ENCODE measurements at regions not wholly inside any gene's neighbourhood (a gene's known extent, or its start where the extent isn't known, plus 50 kb on each side); places are given as distances from the start of the nearest gene placed in this dataset.

DNA sequence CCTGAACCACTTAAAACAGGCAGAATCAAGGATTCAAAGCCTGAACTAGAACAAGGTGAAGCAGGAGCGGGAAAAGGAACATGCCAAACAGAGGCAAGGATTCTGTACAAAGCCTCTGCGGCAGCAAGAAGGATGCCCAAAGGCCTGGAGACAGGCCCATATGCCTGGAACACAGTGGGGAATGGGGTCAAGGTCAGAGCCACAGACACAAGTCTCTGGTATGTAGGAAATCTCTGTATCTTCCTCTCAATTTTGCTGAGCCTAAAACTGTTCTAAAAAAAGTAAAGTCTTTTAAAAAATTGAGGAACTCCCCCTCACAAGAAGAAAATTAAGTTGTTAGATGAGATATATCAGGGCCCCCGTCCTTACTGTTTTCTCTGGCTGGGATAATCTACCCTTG lies 175.9 kb upstream of the GHITM start:
- H3K4me3 ChIP-seq (replicated peaks in 1 of 2; ENCODE audit: low read depth in 2 of 2, low read length in 2 of 2): no peak overlapping the region
- no peak for DNase-seq (ENCODE audit: low read depth in 2 of 2)
- TF ChIP-seq, protein P1, sequence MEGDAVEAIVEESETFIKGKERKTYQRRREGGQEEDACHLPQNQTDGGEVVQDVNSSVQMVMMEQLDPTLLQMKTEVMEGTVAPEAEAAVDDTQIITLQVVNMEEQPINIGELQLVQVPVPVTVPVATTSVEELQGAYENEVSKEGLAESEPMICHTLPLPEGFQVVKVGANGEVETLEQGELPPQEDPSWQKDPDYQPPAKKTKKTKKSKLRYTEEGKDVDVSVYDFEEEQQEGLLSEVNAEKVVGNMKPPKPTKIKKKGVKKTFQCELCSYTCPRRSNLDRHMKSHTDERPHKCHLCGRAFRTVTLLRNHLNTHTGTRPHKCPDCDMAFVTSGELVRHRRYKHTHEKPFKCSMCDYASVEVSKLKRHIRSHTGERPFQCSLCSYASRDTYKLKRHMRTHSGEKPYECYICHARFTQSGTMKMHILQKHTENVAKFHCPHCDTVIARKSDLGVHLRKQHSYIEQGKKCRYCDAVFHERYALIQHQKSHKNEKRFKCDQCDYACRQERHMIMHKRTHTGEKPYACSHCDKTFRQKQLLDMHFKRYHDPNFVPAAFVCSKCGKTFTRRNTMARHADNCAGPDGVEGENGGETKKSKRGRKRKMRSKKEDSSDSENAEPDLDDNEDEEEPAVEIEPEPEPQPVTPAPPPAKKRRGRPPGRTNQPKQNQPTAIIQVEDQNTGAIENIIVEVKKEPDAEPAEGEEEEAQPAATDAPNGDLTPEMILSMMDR (IDR thresholded peaks at IDR 0.05; ENCODE audit: low read depth, low read length): no peak

DNA sequence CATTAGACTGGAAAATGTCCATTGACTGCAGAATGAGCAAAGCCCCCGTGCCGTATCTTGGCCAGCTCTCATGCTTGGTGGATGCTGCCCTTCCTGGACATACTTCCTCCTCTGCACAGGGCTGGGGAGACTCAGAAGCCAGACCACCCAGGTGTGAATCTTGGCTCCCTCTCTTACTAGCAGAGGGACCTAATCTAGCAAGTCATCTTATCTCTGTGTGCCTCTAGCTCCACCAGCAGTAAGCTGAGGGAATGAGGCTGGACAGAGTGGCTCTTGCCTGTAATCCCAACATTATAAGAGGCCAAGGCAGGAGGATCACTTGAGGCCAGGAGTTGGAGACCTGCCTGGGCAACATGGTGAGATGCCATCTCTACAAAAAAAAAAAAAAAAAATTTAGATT lies 173.8 kb upstream of the GHITM start:
- TF ChIP-seq, protein P1 (IDR thresholded peaks at IDR 0.05; ENCODE audit: low read depth, low read length): no peak
- DNase-seq (ENCODE audit: low read depth in 2 of 2): no peak
- no peak overlapping the region for H3K4me3 ChIP-seq (replicated peaks in 1 of 2; ENCODE audit: low read depth in 2 of 2, low read length in 2 of 2)

GRCh38 chr10:83968052-83968451 lies 171.3 kb upstream of the GHITM start:
- DNase-seq (ENCODE audit: low read depth in 2 of 2): no peak
- TF ChIP-seq, protein P1 (IDR thresholded peaks at IDR 0.05; ENCODE audit: low read depth, low read length): no peak
- H3K4me3 ChIP-seq (replicated peaks in 1 of 2; ENCODE audit: low read depth in 2 of 2, low read length in 2 of 2): no peak overlapping the region

GRCh38 chr10:83978681-83979383 lies 160.5 kb upstream of the GHITM start:
- DNase-seq (ENCODE audit: low read depth in 2 of 2): no peak
- H3K4me3 ChIP-seq (replicated peaks in 1 of 2; ENCODE audit: low read depth in 2 of 2, low read length in 2 of 2): no peak overlapping the region
- TF ChIP-seq, protein P1 (IDR thresholded peaks at IDR 0.05; ENCODE audit: low read depth, low read length): no peak

GRCh38 chr10:83982812-83983211 lies 156.5 kb upstream of the GHITM start:
- DNase-seq (ENCODE audit: low read depth in 2 of 2): no peak
- TF ChIP-seq, protein P1 (IDR thresholded peaks at IDR 0.05; ENCODE audit: low read depth, low read length): no peak
- H3K4me3 ChIP-seq (replicated peaks in 1 of 2; ENCODE audit: low read depth in 2 of 2, low read length in 2 of 2): no peak overlapping the region

DNA sequence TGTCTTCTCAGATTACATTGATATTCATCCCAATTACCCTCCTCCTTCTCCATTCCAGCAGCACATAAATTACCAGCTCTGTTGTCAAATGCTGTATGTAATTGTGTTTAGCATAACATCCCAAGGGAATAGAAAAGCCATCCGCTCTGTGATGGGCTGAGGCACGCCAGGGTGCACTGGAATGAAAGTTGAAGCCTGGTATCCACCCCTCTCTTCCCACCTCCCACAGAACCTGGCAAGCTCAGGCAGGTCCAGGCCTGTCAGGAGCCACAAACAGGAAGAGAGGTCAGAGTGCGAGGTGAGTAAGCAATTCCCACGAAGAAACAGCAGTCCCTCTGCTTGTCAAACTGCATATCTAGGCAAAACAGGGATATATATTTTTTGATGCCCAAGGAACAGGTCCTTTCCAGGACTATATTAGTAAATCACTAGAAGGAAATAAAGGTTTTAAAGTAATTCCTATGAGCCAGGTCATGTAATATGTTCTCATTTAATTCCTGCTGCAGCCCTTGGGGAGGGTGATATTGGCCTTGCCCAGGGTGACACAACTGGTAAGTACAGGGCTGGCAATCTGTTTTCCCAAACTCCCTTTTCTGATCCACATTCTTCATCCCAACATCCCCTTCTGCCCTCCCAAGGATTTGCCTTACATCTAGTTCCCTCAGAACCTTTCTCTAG lies 155.6 kb upstream of the GHITM start:
- TF ChIP-seq, protein P1 (IDR thresholded peaks at IDR 0.05; ENCODE audit: low read depth, low read length): no peak
- DNase-seq (ENCODE audit: low read depth in 2 of 2): peak; percentile 6 to 42
- no peak overlapping the region for H3K4me3 ChIP-seq (replicated peaks in 1 of 2; ENCODE audit: low read depth in 2 of 2, low read length in 2 of 2)

Data from cardiac fibroblast (primary cell).